Tibial nerve (tissue), 4 donors: ENCODE measurements at regions not wholly inside any gene's neighbourhood (a gene's known extent, or its start where the extent isn't known, plus 50 kb on each side); places are given as distances from the start of the nearest gene placed in this dataset.
"Not testable (repeated sequence)": the region's sequence is repeated elsewhere in the genome, so short reads cannot be mapped to it uniquely, and the experiment has no call there.

Experiments used
- DNase-seq, 2 donors: peaks; one replicate each; pipeline ENCODE4 v3.0.0-alpha.2; 2019; ENCODE audit warnings: low spot score in 2 of 2
- H3K27ac ChIP-seq, 4 donors: fragments of 200-600 bp; sonication (generic) in 3 of 4; one replicate each; pipeline ENCODE4 v1.5.1; 2017 to 2019; ENCODE audit warnings: mild to moderate bottlenecking in 1 of 4
- H3K27me3 ChIP-seq, 2 donors: fragments of 200-600 bp; sonication (generic) in 1 of 2; one replicate each; pipeline versions ENCODE4 v1.5.1 to v1.6.0; 2017 to 2019
- H3K36me3 ChIP-seq, 3 donors: fragments of 200-600 bp; sonication (generic); one replicate each; pipeline ENCODE4 v1.5.1; 2018 to 2019
- H3K4me1 ChIP-seq, 4 donors: fragments of 200-600 bp; sonication (generic) in 3 of 4; one replicate each; pipeline ENCODE4 v1.5.1; 2017 to 2019
- H3K4me3 ChIP-seq, 4 donors: fragments of 200-600 bp; sonication (generic) in 3 of 4; one replicate each; pipeline ENCODE4 v1.5.1; 2017 to 2019; ENCODE audit warnings: mild to moderate bottlenecking in 1 of 4, moderate library complexity in 1 of 4
- H3K9me3 ChIP-seq, 4 donors: fragments of 200-600 bp; sonication (generic) in 3 of 4; one replicate each; pipeline ENCODE4 v1.5.1; 2017 to 2019
- CTCF ChIP-seq, 5 experiments: fragments of 200-600 bp in 3 of 5; fragments of 450-650 bp in 2 of 5; sonication (generic) in 3 of 5; IDR thresholded peaks; one replicate each; pipeline ENCODE4 v1.5.1; 2016 to 2019; ENCODE audit warnings: antibody characterized with exemption in 5 of 5, mild to moderate bottlenecking in 3 of 5, moderate library complexity in 2 of 5
- EP300 ChIP-seq, 2 donors: sonication (generic); formaldehyde crosslinking; IDR thresholded peaks; one replicate each; pipeline ENCODE4 v1.6.1; 2017; ENCODE audit warnings: antibody characterized with exemption in 2 of 2, mild to moderate bottlenecking in 1 of 2
- POLR2A ChIP-seq, 2 donors: fragments of 450-650 bp; IDR thresholded peaks; one replicate each; pipeline ENCODE4 v1.6.1; 2017; ENCODE audit warnings: antibody characterized with exemption in 2 of 2, mild to moderate bottlenecking in 2 of 2, moderate library complexity in 2 of 2
- WGBS, 2 donors: methylation state at CpG; one replicate each; pipeline ENCODE4 v1.1.5; 2018; 5-methylcytosine and 5-hydroxymethylcytosine counted together

DNA sequence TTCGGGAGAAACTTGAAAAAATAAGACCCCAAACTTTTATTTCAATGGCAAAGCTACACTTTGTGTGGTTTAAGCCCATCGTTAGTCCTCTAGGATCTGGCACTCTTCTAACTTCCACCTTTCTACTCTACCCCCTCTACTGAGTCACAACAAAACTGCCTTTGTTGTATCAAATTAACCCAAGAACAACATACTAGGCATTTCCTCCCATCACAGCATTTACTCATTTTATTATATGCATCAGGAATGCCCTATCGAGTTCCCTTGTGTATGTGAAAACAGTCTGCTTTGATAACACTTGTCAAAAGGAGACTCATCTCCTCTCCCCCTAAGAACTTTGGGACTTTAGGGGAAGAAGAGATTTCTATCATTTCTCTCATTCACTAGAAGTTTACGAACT, 158.9 kb upstream of the FREM1 start:
- no peaks in the 10 kb centered on the region for H3K9me3 ChIP-seq
- H3K4me1 ChIP-seq: no peaks in the 10 kb centered on the region
- no peak for TF ChIP-seq CTCF (IDR thresholded peaks at IDR 0.05)
- TF ChIP-seq EP300 (IDR thresholded peaks at IDR 0.05): no peak
- no peak for TF ChIP-seq POLR2A (IDR thresholded peaks at IDR 0.05)
- no peak for DNase-seq
- no peaks in the 10 kb centered on the region for H3K36me3 ChIP-seq
- H3K27me3 ChIP-seq: no peaks in the 10 kb centered on the region
- H3K4me3 ChIP-seq: no peak overlapping the region
- no peak overlapping the region for H3K27ac ChIP-seq
- WGBS, 2 donors: 42 to 43% methylated on average over 4 of the region's 4 CpGs

DNA sequence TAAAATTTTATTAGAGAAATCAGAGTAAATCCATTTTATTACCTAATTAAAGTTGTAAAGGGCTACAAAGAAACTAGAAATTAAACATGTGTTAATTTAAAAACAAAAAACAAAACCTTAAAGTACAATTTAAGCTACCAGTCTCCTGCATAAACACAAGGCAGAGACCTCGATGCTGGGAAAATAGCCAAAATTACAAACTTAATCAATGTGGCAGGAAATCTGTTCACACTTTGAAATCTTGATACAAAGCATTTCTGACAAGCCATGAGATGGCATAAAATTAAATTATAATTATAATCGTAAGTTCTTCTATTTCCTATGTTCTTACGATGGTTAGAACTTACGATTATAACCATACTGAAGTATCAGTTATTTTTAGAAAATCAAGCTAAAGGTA, 158.0 kb upstream of the FREM1 start:
- no peak for DNase-seq
- Histone ChIP-seq H3K36me3 (no peaks in the 10 kb centered on the region), H3K27ac (no peak overlapping the region), H3K27me3 (no peaks in the 10 kb centered on the region), H3K4me3 (no peak overlapping the region), H3K4me1 (no peaks in the 10 kb centered on the region), H3K9me3 (no peaks in the 10 kb centered on the region)
- 61 to 65% methylated on average over 4 of the region's 4 CpGs for WGBS, 2 donors
- TF ChIP-seq CTCF (IDR thresholded peaks at IDR 0.05) (no peak), POLR2A (IDR thresholded peaks at IDR 0.05) (no peak), EP300 (IDR thresholded peaks at IDR 0.05) (no peak)

DNA sequence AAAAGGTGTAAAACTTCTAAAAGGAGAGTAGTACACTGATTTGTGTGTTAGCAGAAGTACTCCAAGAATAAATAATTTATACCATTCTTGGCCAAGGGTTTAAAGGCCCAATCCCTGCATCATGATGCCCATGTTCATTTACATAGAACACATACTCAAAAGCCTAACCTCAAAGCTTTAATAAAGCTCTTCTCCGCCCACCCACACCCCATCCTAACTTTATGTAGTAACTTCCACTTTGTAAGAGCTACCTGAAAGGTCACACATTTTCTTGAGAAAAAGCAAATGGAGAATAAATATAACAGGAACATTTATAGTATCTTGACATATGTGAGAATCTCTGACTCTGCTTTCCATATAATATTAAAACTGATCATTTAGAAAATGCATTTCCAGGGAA, 148.8 kb upstream of the FREM1 start:
- Histone ChIP-seq H3K9me3 (no peaks in the 10 kb centered on the region), H3K27me3 (no peaks in the 10 kb centered on the region), H3K36me3 (no peaks in the 10 kb centered on the region), H3K4me3 (no peak overlapping the region), H3K4me1 (no peaks in the 10 kb centered on the region), H3K27ac (no peak overlapping the region)
- no peak for TF ChIP-seq CTCF (IDR thresholded peaks at IDR 0.05)
- no peak for TF ChIP-seq EP300 (IDR thresholded peaks at IDR 0.05)
- TF ChIP-seq POLR2A (IDR thresholded peaks at IDR 0.05): no peak
- DNase-seq: no peak
- WGBS, 2 donors: 94 to 100% methylated on average over 1 of the region's 1 CpG

DNA sequence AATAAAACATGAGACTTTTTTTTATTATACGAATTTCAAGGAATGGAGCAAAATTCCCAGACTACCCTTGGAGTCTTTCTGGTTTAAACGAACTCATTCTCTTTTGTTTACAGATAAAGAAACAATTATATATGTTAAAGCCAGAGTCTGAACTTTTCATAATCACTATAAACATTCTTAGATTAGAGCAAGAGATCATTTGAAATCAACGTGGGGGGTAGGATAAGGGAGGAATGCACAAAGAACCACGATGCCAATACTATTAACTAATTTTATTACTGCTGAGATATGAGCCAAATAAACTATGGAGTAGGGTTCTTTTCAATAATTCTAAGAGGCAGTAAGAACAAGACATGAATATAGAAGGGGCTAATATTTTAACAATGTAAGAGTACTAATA, 148.0 kb upstream of the FREM1 start:
- Histone ChIP-seq H3K4me1 (no peaks in the 10 kb centered on the region), H3K9me3 (no peaks in the 10 kb centered on the region), H3K4me3 (no peak overlapping the region), H3K27me3 (no peaks in the 10 kb centered on the region), H3K27ac (no peak overlapping the region), H3K36me3 (no peaks in the 10 kb centered on the region)
- no peak for DNase-seq
- WGBS, 2 donors: 40 to 51% methylated on average over 4 of the region's 4 CpGs
- TF ChIP-seq POLR2A (IDR thresholded peaks at IDR 0.05): no peak
- no peak for TF ChIP-seq EP300 (IDR thresholded peaks at IDR 0.05)
- TF ChIP-seq CTCF (IDR thresholded peaks at IDR 0.05): no peak

GRCh38 chr9:15055284-15055683, 145.1 kb upstream of the FREM1 start:
- H3K27ac ChIP-seq, H3K4me1 ChIP-seq, DNase-seq, H3K9me3 ChIP-seq, H3K4me3 ChIP-seq, H3K36me3 ChIP-seq, H3K27me3 ChIP-seq: not testable (repeated sequence)
- WGBS, 2 donors: 50 to 55% methylated on average over 4 of the region's 4 CpGs

GRCh38 chr9:15048772-15049171, 138.5 kb upstream of the FREM1 start:
- Histone ChIP-seq H3K9me3 (no peaks in the 10 kb centered on the region), H3K4me3 (no peak overlapping the region), H3K27me3 (no peaks in the 10 kb centered on the region), H3K27ac (no peak overlapping the region), H3K4me1 (no peaks in the 10 kb centered on the region), H3K36me3 (no peaks in the 10 kb centered on the region)
- no peak for DNase-seq
- 50 to 59% methylated on average over 1 of the region's 1 CpG for WGBS, 2 donors
- TF ChIP-seq EP300 (IDR thresholded peaks at IDR 0.05): no peak
- TF ChIP-seq POLR2A (IDR thresholded peaks at IDR 0.05): no peak
- TF ChIP-seq CTCF (IDR thresholded peaks at IDR 0.05): no peak
